HEK293T (cell line): ENCODE measurements at regions not wholly inside any gene's neighbourhood (a gene's known extent, or its start where the extent isn't known, plus 50 kb on each side); places are given as distances from the start of the nearest gene placed in this dataset.

Experiments
- ARNT ChIP-seq: fragments of 450-650 bp; IDR thresholded peaks from 2 replicates; pipeline ENCODE4 v1.6.1; 2017; ENCODE audit warnings: mild to moderate bottlenecking
- BHLHE40 ChIP-seq: fragments of 450-650 bp; IDR thresholded peaks from 2 replicates; pipeline ENCODE4 v1.6.1; 2016; ENCODE audit warnings: mild to moderate bottlenecking, moderate library complexity, borderline replicate concordance
- ELF4 ChIP-seq: fragments of 450-650 bp; IDR thresholded peaks from 2 replicates; pipeline ENCODE4 v1.6.1; 2017; ENCODE audit warnings: antibody characterized with exemption
- FOXA1 ChIP-seq: fragments of 450-650 bp; IDR thresholded peaks from 2 replicates; pipeline ENCODE4 v1.6.1; 2016; ENCODE audit warnings: mild to moderate bottlenecking
- FOXK2 ChIP-seq: fragments of 450-650 bp; IDR thresholded peaks from 2 replicates; pipeline ENCODE4 v1.6.1; 2016; ENCODE audit warnings: mild to moderate bottlenecking
- FOXM1 ChIP-seq: fragments of 450-650 bp; IDR thresholded peaks from 2 replicates; pipeline ENCODE4 v1.6.1; 2017; ENCODE audit warnings: mild to moderate bottlenecking, borderline replicate concordance
- HDGF ChIP-seq: fragments of 450-650 bp; IDR thresholded peaks from 2 replicates; pipeline ENCODE4 v1.6.1; 2017; ENCODE audit warnings: antibody characterized with exemption, borderline replicate concordance
- NFRKB ChIP-seq: fragments of 450-650 bp; IDR thresholded peaks from 2 replicates; pipeline ENCODE4 v1.6.1; 2016; ENCODE audit warnings: mild to moderate bottlenecking, moderate library complexity
- SP1 ChIP-seq: fragments of 450-650 bp; IDR thresholded peaks from 2 replicates; pipeline ENCODE4 v1.6.1; 2017
- SUZ12 ChIP-seq: fragments of 450-650 bp; IDR thresholded peaks from 2 replicates; pipeline ENCODE4 v1.6.1; 2016; ENCODE audit warnings: mild to moderate bottlenecking
- TARDBP ChIP-seq: fragments of 450-650 bp; IDR thresholded peaks from 2 replicates; pipeline ENCODE4 v1.6.1; 2016

DNA sequence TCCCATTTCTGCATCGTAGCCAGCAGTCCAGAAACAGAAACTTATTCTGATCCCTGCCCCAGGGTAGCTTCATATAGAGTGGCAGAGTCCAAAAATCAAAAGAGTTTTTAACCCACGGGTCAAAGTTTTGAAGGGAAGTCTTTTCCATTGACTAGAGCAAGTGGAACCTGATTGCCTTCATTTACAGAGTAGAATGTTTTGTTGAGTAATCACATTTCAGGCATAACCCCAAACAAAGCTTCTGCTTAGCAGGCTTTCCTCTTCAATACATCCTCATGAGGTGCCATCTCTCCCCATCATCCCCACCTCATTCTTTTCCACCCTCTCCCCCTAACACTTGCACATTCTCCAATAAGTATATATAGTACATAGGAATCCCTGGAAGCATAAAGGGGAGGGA, 516.0 kb upstream of the FBXO33 start:
- TF ChIP-seq SP1 (no peak), FOXK2 (no peak), ARNT (no peak), SUZ12 (no peak), FOXA1 (no peak), ELF4 (no peak), HDGF (no peak), BHLHE40 (no peak), FOXM1 (no peak), NFRKB (no peak), TARDBP (no peak)
